Activated naive CD8-positive, alpha-beta T cell treated with anti-CD3 and anti-CD28 coated beads, Interleukin-2, amount 10 ng/mL, durations not matched to agents 7 days and 5 days (primary cell): ENCODE measurements at regions not wholly inside any gene's neighbourhood (a gene's known extent, or its start where the extent isn't known, plus 50 kb on each side); places are given as distances from the start of the nearest gene placed in this dataset.

Experiments
- ATAC-seq: fragments of 150-1000 bp; cut with Tn5 transposase; one replicate; pipeline ENCODE4 v1.10.0; 2021; ENCODE audit warnings: low read depth, moderate library complexity
- POLR2A ChIA-PET: fragments of 350-600 bp; sonication (Branson Sonifier 250); formaldehyde crosslinking; loops from one replicate; lab custom pipeline; 2021; ENCODE audit warnings: antibody characterized with exemption; lab: Charles Lee
- DNase-seq: peaks from one replicate; pipeline ENCODE4 v3.0.0; 2021
- H3K27ac Mint-ChIP-seq: one replicate; pipeline ENCODE4 v1.8.0; 2022; ENCODE audit warnings: mild to moderate bottlenecking, mixed read lengths
- H3K27me3 Mint-ChIP-seq: one replicate; pipeline ENCODE4 v1.8.0; 2022; ENCODE audit warnings: mild to moderate bottlenecking, moderate library complexity, mixed read lengths
- H3K36me3 Mint-ChIP-seq: one replicate; pipeline ENCODE4 v1.8.0; 2021; ENCODE audit warnings: mild to moderate bottlenecking, mixed read lengths
- H3K4me1 Mint-ChIP-seq: one replicate; pipeline ENCODE4 v1.8.0; 2021; ENCODE audit warnings: mixed read lengths
- H3K4me3 Mint-ChIP-seq: one replicate; pipeline ENCODE4 v1.8.0; 2022; ENCODE audit warnings: mild to moderate bottlenecking, moderate library complexity, mixed read lengths
- H3K9me3 Mint-ChIP-seq: one replicate; pipeline ENCODE4 v1.8.0; 2021; ENCODE audit warnings: mixed read lengths

DNA sequence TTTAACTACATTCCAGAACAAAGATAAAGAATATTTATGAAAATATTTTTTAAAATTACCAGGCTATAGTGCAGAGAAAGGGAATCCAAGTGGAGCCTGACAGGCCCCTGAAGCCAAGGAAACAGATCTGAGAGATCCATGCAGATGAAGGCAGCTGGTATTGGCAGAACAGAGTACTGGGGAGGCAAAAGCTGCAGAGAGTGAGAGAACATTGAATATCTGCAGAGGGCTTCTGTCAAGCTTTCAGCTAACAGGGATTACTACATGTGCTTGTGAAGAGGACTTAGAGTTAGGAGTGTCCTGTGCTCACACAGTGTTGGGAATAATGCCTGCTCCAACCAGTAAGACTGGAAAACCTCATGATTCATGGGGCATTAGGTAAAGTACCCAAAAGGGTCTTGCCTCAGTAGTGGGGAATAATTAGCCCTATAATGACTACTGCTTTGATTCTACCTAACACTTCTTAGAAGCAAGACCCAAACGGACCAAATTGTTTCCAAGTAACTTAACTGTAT, 657.2 kb downstream of the DHX35 start:
- H3K9me3 Mint-ChIP-seq, result no peaks in the 10 kb centered on the region
- H3K4me3 Mint-ChIP-seq, result no peak overlapping the region
- DNase-seq (no peak), ATAC-seq (no peak)
- H3K27ac Mint-ChIP-seq, result no peak overlapping the region
- no peaks in the 10 kb centered on the region for H3K36me3 Mint-ChIP-seq
- no peaks in the 10 kb centered on the region for H3K27me3 Mint-ChIP-seq
- H3K4me1 Mint-ChIP-seq, result no peaks in the 10 kb centered on the region
- POLR2A ChIA-PET, result no interaction called here

DNA sequence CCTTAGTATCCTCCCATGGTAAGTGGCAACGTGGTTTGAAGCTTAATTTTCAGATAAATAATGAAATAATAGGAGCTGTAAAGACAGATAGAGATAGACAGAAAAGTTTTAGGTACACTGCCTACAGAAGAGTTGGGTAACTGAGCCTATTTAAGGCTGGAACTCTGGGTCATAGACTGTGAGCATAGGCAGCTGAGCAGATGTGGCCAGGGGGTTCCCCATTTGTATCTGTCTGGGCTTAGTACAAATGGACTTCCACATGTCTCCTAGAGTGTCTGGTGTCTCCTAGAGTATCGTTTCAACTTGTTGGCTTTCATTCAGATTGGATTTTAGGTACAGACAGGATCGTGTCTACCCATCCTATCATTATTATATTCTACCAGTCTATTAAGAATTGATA, 649.8 kb downstream of the DHX35 start:
- Mint-ChIP-seq H3K36me3 (no peaks in the 10 kb centered on the region), H3K4me3 (no peak overlapping the region), H3K27ac (no peak overlapping the region), H3K4me1 (no peaks in the 10 kb centered on the region), H3K9me3 (peaks cover 7% of the 10 kb centered on the region), H3K27me3 (peaks cover 2% of the 10 kb centered on the region)
- POLR2A ChIA-PET, result no interaction called here
- DNase-seq (no peak), ATAC-seq (no peak)

DNA sequence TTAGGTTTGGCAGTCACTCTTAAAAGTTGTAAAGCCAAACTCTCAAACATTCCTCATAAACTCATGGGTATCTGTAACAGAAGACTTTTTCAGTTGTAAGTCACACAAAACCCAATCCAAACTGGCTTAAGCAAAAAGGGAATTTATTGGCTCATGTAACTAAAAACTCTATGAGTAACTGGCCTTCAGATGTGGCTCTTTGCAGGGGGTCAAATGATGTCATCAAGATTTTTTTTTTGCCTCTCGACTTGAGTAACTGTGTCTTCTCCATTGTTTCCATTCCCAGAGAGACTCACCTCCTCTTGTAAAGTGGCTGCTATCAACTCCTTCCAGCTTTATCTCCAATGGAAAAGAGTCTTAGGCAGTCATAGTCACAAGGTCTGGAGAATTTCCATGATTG, 645.0 kb downstream of the DHX35 start:
- Mint-ChIP-seq H3K9me3 (peaks cover 7% of the 10 kb centered on the region), H3K4me1 (no peaks in the 10 kb centered on the region), H3K4me3 (no peak overlapping the region), H3K27ac (no peak overlapping the region), H3K36me3 (no peaks in the 10 kb centered on the region), H3K27me3 (peaks cover 2% of the 10 kb centered on the region)
- ATAC-seq (no peak), DNase-seq (no peak)
- POLR2A ChIA-PET, result no interaction called here

DNA sequence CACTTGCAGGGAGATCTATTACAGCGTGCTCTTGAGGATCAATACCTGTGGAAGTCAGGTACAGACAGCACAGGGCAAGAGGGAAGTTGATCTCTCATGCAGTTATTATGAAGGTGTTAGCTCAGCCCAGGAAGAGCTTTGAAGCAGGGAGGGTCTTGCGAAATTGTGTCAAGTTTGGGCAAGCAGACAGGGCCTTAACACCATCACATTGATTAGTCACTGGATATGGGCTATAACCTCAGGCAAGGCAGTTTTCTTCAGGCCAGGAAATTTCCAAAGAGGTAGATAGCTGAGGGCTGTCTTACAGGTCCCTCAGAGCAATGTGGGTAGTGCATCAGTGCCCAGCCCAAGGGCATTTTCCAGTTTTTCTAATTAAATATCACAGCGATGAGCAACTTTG, 643.8 kb downstream of the DHX35 start:
- Mint-ChIP-seq H3K36me3 (no peaks in the 10 kb centered on the region), H3K4me1 (no peaks in the 10 kb centered on the region), H3K27ac (no peak overlapping the region), H3K9me3 (peaks cover 4% of the 10 kb centered on the region), H3K4me3 (no peak overlapping the region), H3K27me3 (no peaks in the 10 kb centered on the region)
- ATAC-seq (no peak), DNase-seq (no peak)
- POLR2A ChIA-PET, result no interaction called here

DNA sequence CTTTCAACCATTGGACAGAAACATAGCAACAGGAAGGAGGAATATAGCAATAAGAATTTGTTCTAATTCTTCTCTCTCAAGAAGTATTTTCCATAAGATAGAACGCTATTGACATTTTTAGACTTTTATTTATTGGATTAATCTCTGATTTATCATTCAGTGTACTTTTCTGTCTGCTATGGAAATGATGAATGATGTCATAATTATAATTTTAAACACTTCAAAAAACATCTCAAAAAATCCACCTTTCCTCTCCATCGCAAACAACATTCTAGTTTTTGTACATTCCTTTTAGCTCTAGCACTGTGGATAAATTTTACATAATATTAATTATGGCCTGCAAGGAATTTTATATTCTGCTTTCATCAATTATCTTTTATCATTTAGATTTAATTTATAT, 643.2 kb downstream of the DHX35 start:
- Mint-ChIP-seq H3K36me3 (no peaks in the 10 kb centered on the region), H3K9me3 (peaks cover 2% of the 10 kb centered on the region), H3K27me3 (no peaks in the 10 kb centered on the region), H3K4me3 (no peak overlapping the region), H3K27ac (no peak overlapping the region), H3K4me1 (no peaks in the 10 kb centered on the region)
- POLR2A ChIA-PET, result no interaction called here
- no peak for ATAC-seq
- DNase-seq, result no peak

DNA sequence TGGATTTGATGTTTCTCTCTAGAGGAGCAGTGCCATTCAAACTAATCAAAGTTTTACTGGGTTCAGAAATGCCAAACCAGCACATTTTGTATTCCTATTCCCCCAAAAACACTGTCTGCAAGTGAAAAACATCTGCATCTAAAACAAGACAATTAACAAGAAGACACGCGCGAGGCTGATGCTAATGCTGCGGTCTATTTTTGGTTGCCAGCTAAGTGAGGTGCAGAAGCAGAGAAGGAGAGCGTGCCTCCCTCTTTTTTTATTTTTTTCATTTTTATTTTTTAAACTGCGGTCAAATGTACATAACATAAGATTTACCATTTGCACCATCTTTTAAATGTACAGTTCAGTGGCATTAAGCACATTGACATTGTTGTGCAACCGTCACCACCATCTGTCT, 641.1 kb downstream of the DHX35 start:
- Mint-ChIP-seq H3K4me3 (no peak overlapping the region), H3K9me3 (no peaks in the 10 kb centered on the region), H3K4me1 (no peaks in the 10 kb centered on the region), H3K27me3 (no peaks in the 10 kb centered on the region), H3K36me3 (no peaks in the 10 kb centered on the region), H3K27ac (no peak overlapping the region)
- ATAC-seq (no peak), DNase-seq (no peak)
- POLR2A ChIA-PET, result interaction anchor here (0.6 kb wide), 1 partner anchor 894 kb away, joined by 3 read pairs; no protein-coding TSS in a partner anchor

DNA sequence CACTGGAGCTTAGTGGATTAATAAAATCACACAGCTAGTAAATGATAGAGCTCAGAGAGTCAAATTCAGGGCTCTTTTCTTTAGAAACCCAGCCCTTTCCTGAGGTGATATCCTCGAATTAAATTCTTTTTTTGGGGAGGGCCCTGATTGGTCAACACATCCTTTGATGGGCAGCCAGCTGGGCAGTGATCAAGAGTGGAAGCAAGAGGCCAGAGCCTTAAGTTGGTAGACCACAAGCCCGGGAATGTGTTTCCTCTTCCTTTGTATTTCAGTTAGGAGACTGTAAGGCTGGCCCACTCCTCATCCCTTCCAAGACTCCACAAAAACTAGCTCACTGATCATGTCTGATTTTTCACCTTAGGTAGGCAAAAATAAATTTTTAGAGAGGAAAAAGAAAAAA, 640.5 kb downstream of the DHX35 start:
- POLR2A ChIA-PET, result no interaction called here
- H3K27me3 Mint-ChIP-seq, result no peaks in the 10 kb centered on the region

DNA sequence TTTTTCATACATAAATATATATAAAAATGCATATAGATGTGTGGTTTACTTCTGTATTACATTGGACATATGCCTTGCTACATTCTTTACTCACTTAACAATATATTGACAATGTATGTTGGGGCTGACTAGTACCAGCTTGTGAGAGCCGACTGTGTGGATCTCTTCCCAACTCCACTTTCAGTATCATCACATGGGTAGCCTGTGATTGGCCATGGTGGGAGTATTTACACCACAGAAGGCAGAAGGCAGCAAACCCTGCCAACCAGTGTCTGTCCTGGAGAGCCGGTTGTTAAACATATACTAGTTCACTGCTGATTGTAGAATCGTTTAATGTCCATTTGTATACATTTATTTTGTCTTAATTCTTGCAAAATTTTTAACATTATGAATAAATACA, 638.7 kb downstream of the DHX35 start:
- Mint-ChIP-seq H3K27me3 (no peaks in the 10 kb centered on the region), H3K36me3 (no peaks in the 10 kb centered on the region), H3K4me1 (no peaks in the 10 kb centered on the region), H3K27ac (no peak overlapping the region), H3K4me3 (no peak overlapping the region), H3K9me3 (peaks cover 3% of the 10 kb centered on the region)
- DNase-seq (no peak), ATAC-seq (no peak)
- POLR2A ChIA-PET, result no interaction called here

More for the DNA sequence above, 640.5 kb downstream of the DHX35 start:
- no peaks in the 10 kb centered on the region for H3K4me1 Mint-ChIP-seq
- H3K27ac Mint-ChIP-seq, result no peak overlapping the region
- H3K9me3 Mint-ChIP-seq, result peaks cover 3% of the 10 kb centered on the region
- no peaks in the 10 kb centered on the region for H3K36me3 Mint-ChIP-seq
- no peak overlapping the region for H3K4me3 Mint-ChIP-seq
- ATAC-seq, result no peak
- DNase-seq, result no peak

DNA sequence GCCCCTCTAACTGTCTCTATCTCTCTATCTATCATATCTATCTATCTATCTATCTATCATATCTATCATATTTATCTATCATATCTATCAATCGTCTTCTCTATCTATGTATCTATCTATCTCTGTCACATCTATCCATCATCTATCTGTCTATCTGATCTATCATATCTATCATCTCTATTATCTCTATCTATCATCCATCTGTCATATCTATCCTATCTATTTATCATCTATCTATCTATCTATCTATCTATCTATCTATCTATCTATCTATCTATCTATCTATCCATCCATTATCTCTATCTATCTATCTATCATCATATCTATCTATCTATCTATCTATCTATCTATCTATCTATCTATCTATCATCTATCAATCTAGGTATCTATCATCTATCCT, 638.0 kb downstream of the DHX35 start:
- H3K27me3 Mint-ChIP-seq, result no peaks in the 10 kb centered on the region
- no peaks in the 10 kb centered on the region for H3K4me1 Mint-ChIP-seq
- ATAC-seq (no peak), DNase-seq (no peak)
- H3K9me3 Mint-ChIP-seq, result peaks cover 3% of the 10 kb centered on the region
- no peaks in the 10 kb centered on the region for H3K36me3 Mint-ChIP-seq
- POLR2A ChIA-PET, result no interaction called here
- H3K27ac Mint-ChIP-seq, result no peak overlapping the region
- no peak overlapping the region for H3K4me3 Mint-ChIP-seq

DNA sequence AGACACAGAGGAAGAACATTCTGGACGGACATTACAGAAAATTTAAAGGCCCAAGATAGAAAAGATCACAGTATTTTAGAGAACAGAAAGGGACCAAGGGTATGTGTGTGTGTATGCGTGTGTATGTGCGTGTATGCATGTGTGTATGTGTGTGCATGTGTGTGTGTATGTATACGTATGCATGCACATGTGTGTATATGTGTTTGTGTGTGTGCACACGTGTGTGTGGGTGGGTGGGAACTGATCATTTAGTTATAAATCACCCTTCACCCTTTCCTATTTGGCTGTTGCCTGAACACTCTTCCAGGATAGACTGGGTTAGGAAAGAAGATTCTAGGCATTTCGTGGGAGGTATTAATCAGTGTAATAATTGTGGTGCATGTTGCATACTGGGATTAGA, 634.4 kb downstream of the DHX35 start:
- ATAC-seq, result no peak
- no peaks in the 10 kb centered on the region for H3K4me1 Mint-ChIP-seq
- POLR2A ChIA-PET, result no interaction called here

DNA sequence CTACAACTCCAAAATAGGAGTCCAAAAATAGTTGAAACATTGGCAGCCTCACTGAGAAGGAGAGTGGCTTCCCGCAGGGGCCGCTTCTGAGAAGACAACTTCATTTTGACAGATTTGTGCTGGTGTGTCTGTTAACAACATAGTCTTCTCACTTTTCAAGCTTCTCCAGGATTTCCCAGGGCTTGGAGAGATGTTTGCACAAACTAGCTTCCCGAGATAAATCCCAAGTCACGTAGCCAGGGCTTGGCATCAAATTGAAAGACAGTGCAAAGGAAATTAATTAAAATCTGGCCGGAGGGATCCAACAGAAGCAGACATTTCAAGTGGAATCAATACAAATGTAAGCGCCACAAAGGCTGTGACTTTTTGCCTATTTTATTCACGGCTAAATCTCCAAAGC, 630.2 kb downstream of the DHX35 start:
- POLR2A ChIA-PET, result no interaction called here
- H3K9me3 Mint-ChIP-seq, result no peaks in the 10 kb centered on the region
- DNase-seq (no peak), ATAC-seq (no peak)
- H3K27ac Mint-ChIP-seq, result no peak overlapping the region
- H3K4me3 Mint-ChIP-seq, result no peak overlapping the region
- H3K4me1 Mint-ChIP-seq, result no peaks in the 10 kb centered on the region
- H3K36me3 Mint-ChIP-seq, result no peaks in the 10 kb centered on the region
- no peaks in the 10 kb centered on the region for H3K27me3 Mint-ChIP-seq

More for the DNA sequence above, 634.4 kb downstream of the DHX35 start:
- Mint-ChIP-seq H3K36me3 (no peaks in the 10 kb centered on the region), H3K27ac (no peak overlapping the region), H3K4me3 (no peak overlapping the region), H3K9me3 (peaks cover 3% of the 10 kb centered on the region), H3K27me3 (no peaks in the 10 kb centered on the region)
- no peak for DNase-seq

DNA sequence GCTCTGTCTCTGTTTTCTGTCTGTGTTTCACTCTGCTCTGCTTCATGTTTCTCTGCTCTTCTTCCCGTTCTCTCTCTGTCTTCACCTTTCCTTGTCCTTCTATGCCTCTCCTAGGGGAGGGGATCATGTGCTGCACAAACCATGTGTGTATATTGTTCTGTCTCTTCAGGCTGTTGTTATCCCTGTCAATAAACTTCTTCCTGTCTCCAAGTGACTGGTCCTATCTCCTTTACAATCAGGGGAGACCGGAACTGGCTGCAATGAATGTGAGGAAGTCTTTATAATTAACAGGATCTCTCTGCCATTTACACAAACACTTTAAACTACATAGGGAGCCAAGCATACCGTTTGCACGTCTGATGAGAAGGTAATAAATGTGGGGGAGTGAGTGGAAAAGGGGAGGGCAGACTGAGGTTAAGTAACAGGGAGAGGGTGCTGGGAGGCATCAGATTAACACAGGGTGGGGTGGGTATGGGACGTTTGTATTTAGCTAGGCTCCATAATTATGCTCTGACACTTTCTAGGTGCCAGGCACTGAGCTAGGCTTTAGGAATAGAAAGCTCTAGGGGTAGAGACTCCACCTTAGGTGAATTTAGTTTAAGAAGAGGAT, 626.1 kb downstream of the DHX35 start:
- POLR2A ChIA-PET, result no interaction called here
- ATAC-seq (no peak), DNase-seq (no peak)
- no peaks in the 10 kb centered on the region for H3K36me3 Mint-ChIP-seq
- no peaks in the 10 kb centered on the region for H3K27me3 Mint-ChIP-seq
- no peaks in the 10 kb centered on the region for H3K4me1 Mint-ChIP-seq
- H3K4me3 Mint-ChIP-seq, result no peak overlapping the region
- H3K9me3 Mint-ChIP-seq, result no peaks in the 10 kb centered on the region
- H3K27ac Mint-ChIP-seq, result no peak overlapping the region

DNA sequence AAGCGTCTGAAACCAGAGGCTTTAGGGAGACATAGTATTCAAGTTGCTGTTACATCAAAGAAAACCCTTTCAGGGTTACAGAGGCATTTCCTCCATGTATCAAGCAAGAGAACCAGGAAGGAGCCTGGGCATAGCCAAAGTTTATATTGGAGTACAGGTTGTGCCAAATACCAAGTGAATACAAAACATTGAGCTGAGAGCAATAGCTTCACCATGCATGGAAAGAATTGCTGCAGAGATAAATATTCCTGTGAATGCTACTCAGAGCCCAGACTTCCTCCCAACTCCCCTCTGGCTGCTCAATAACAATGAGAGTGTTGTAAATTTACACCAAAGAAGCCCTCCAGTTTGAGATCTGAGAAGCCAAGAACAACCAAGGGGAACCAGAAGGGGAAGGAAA, 618.9 kb downstream of the DHX35 start:
- H3K36me3 Mint-ChIP-seq, result no peaks in the 10 kb centered on the region
- no peaks in the 10 kb centered on the region for H3K9me3 Mint-ChIP-seq
- DNase-seq, result no peak
- POLR2A ChIA-PET, result no interaction called here
- no peaks in the 10 kb centered on the region for H3K4me1 Mint-ChIP-seq
- ATAC-seq, result no peak
- H3K27ac Mint-ChIP-seq, result no peak overlapping the region
- H3K4me3 Mint-ChIP-seq, result no peak overlapping the region
- H3K27me3 Mint-ChIP-seq, result no peaks in the 10 kb centered on the region

DNA sequence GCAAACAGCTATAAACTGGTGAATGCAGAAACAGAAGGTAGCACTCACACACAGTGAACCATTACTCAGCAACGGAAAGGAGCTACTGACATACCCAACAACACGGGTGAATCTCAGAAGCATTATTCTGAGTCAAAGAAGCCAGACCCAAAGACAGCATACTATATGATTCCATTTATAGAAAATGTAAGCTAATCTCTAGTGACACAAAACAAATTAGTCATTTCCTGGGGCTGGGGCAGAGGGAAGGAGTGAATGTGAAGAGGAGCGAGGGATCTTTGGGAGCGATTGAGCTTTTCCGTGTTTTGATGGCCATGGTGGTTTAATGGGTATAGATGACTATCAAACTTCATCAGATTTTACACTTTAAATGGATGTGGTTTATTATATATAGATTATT, 614.6 kb downstream of the DHX35 start:
- Mint-ChIP-seq H3K27ac (no peak overlapping the region), H3K9me3 (peaks cover 2% of the 10 kb centered on the region), H3K4me3 (no peak overlapping the region), H3K36me3 (no peaks in the 10 kb centered on the region), H3K4me1 (no peaks in the 10 kb centered on the region), H3K27me3 (no peaks in the 10 kb centered on the region)
- DNase-seq (no peak), ATAC-seq (no peak)
- POLR2A ChIA-PET, result no interaction called here

DNA sequence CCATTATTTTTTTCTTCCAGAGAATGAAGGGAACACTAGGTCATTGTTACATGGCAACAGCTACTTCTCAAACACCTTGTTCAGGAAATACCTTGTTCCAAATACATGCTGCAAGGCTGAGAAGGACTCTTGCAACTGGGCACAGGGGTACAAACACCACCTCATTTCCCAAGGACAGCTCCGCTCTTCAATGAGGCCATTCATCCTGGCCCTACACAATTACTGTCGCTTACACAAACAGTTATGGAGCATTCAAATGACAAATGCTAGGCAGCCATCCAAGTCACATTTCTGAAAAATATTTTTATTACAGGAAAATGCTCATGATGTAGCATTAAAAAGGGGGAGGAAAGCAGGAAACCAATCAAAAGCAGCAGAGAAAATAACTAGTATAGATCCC, 611.9 kb downstream of the DHX35 start:
- H3K36me3 Mint-ChIP-seq, result no peaks in the 10 kb centered on the region
- H3K9me3 Mint-ChIP-seq, result peaks cover 2% of the 10 kb centered on the region
- H3K4me3 Mint-ChIP-seq, result no peak overlapping the region
- no peak for ATAC-seq
- no peaks in the 10 kb centered on the region for H3K27me3 Mint-ChIP-seq
- POLR2A ChIA-PET, result no interaction called here
- H3K4me1 Mint-ChIP-seq, result no peaks in the 10 kb centered on the region
- H3K27ac Mint-ChIP-seq, result no peak overlapping the region
- no peak for DNase-seq
